Breast epithelium (tissue), 4 donors: ENCODE measurements at regions not wholly inside any gene's neighbourhood (a gene's known extent, or its start where the extent isn't known, plus 50 kb on each side); places are given as distances from the start of the nearest gene placed in this dataset.

Source experiments
- DNase-seq, 2 donors: peaks; one replicate each; pipeline ENCODE4 v3.0.0-alpha.2; 2019; ENCODE audit warnings: low spot score in 2 of 2
- H3K27ac ChIP-seq, 2 donors: fragments of 200-600 bp; sonication (generic) in 1 of 2; one replicate each; pipeline ENCODE4 v1.5.1; 2016 to 2019; ENCODE audit warnings: mild to moderate bottlenecking in 1 of 2
- H3K27me3 ChIP-seq, 2 donors: fragments of 200-600 bp; sonication (generic) in 1 of 2; one replicate each; pipeline versions ENCODE4 v1.5.1 to v1.6.0; 2017 to 2019; ENCODE audit warnings: control low read depth in 1 of 2, mild to moderate bottlenecking in 1 of 2
- H3K36me3 ChIP-seq: fragments of 200-600 bp; one replicate; pipeline ENCODE4 v1.5.1; 2019
- H3K4me1 ChIP-seq, 2 donors: fragments of 200-600 bp; sonication (generic); one replicate each; pipeline ENCODE4 v1.5.1; 2016 to 2019; ENCODE audit warnings: control low read depth in 1 of 2
- H3K4me3 ChIP-seq, 3 donors: fragments of 200-600 bp; sonication (generic); 1 replicate in 2 of 3; 2 replicates in 1 of 3; pipeline ENCODE4 v1.5.1; 2016 to 2019; ENCODE audit warnings: mild to moderate bottlenecking in 3 of 3, moderate library complexity in 2 of 3
- H3K9me3 ChIP-seq, 2 donors: fragments of 200-600 bp; sonication (generic) in 1 of 2; one replicate each; pipeline ENCODE4 v1.5.1; 2016 to 2019; ENCODE audit warnings: control low read depth in 1 of 2
- POLR2A ChIP-seq: fragments of 450-650 bp; IDR thresholded peaks from one replicate; pipeline ENCODE4 v1.6.1; 2016; ENCODE audit warnings: antibody characterized with exemption, mild to moderate bottlenecking, moderate library complexity
- POLR2AphosphoS5 ChIP-seq, 3 donors: sonication (generic); formaldehyde crosslinking; IDR thresholded peaks; one replicate each; pipeline ENCODE4 v1.6.1; 2017; ENCODE audit warnings: antibody characterized with exemption in 3 of 3
- intact Hi-C: fragments of 100-400 bp; cut with DNase I; formaldehyde crosslinking; loops from one replicate; pipeline ENCODE4 v1.15.1; 2023; ENCODE audit warnings: low total_unique reads
- TF ChIP-seq, protein P1 (sequence below), 3 donors: fragments of 450-650 bp; IDR thresholded peaks; one replicate each; pipeline ENCODE4 v1.5.1; 2016 to 2017; ENCODE audit warnings: antibody characterized with exemption in 3 of 3, mild to moderate bottlenecking in 3 of 3, moderate library complexity in 3 of 3

DNA sequence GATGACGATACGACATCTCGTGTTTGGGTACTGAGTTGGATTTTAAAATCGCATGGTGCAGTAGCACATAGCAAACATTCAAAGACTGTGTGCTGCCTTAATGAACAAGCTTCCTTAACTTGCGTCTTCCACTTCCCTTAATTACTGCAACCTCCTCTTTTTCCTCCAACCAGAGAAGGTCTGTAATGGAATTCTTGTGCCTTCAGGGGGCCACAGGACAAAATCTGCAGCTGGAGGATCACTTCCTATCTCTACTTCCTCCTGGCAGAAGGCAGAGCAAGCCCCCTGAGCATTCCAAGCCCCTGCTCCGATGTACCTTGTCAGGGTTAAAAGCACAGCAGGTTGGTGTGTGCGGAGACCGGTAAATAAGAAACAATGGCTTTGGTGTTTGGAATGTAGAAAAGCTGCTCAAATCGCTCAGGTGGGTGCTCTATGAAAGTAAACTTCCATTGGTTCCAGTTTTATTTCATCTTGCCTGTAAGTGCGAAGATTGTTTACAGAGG, 151.3 kb upstream of the UQCRFS1 start:
- H3K36me3 ChIP-seq, result no peaks in the 10 kb centered on the region
- intact Hi-C loops, result no loop called here
- H3K27me3 ChIP-seq, result peaks cover 0 to 7% of the 10 kb centered on the region in 2 donors
- peaks cover 4 to 16% of the 10 kb centered on the region in 2 donors for H3K9me3 ChIP-seq
- TF ChIP-seq POLR2AphosphoS5 (IDR thresholded peaks at IDR 0.05), result no peak
- TF ChIP-seq, protein P1, sequence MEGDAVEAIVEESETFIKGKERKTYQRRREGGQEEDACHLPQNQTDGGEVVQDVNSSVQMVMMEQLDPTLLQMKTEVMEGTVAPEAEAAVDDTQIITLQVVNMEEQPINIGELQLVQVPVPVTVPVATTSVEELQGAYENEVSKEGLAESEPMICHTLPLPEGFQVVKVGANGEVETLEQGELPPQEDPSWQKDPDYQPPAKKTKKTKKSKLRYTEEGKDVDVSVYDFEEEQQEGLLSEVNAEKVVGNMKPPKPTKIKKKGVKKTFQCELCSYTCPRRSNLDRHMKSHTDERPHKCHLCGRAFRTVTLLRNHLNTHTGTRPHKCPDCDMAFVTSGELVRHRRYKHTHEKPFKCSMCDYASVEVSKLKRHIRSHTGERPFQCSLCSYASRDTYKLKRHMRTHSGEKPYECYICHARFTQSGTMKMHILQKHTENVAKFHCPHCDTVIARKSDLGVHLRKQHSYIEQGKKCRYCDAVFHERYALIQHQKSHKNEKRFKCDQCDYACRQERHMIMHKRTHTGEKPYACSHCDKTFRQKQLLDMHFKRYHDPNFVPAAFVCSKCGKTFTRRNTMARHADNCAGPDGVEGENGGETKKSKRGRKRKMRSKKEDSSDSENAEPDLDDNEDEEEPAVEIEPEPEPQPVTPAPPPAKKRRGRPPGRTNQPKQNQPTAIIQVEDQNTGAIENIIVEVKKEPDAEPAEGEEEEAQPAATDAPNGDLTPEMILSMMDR (IDR thresholded peaks at IDR 0.05), result no peak
- no peak for TF ChIP-seq POLR2A
- no peak for DNase-seq
- no peak overlapping the region for H3K27ac ChIP-seq
- no peaks in the 10 kb centered on the region for H3K4me1 ChIP-seq
- no peak overlapping the region for H3K4me3 ChIP-seq

DNA sequence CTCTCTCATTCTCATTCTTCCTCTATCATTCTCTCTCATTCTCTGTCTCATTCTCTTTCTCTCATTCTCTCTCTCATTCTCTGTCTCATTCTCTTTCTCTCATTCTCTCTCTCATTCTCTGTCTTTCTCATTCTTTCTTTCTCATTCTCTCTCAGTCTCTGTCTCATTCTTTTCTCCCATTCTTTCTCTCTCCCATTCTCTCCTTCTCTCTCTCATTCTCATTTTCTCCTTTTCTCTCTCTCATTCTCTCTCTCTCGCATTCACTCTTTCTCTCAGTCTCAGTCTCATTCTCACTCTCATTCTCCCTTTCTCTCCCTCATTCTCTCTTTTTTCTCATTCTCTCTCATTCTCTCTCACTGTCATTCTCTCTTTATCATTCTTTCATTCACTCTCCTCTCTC, 152.0 kb upstream of the UQCRFS1 start:
- H3K27me3 ChIP-seq, result peaks cover 0 to 7% of the 10 kb centered on the region in 2 donors
- intact Hi-C loops, result no loop called here
- H3K27ac ChIP-seq, result no peak overlapping the region
- H3K9me3 ChIP-seq, result peaks cover 4 to 16% of the 10 kb centered on the region in 2 donors
- no peak for TF ChIP-seq POLR2A
- TF ChIP-seq POLR2AphosphoS5 (IDR thresholded peaks at IDR 0.05), result no peak
- TF ChIP-seq, protein P1 (IDR thresholded peaks at IDR 0.05), result no peak
- H3K36me3 ChIP-seq, result no peaks in the 10 kb centered on the region
- no peak overlapping the region for H3K4me3 ChIP-seq
- DNase-seq, result no peak
- no peaks in the 10 kb centered on the region for H3K4me1 ChIP-seq

DNA sequence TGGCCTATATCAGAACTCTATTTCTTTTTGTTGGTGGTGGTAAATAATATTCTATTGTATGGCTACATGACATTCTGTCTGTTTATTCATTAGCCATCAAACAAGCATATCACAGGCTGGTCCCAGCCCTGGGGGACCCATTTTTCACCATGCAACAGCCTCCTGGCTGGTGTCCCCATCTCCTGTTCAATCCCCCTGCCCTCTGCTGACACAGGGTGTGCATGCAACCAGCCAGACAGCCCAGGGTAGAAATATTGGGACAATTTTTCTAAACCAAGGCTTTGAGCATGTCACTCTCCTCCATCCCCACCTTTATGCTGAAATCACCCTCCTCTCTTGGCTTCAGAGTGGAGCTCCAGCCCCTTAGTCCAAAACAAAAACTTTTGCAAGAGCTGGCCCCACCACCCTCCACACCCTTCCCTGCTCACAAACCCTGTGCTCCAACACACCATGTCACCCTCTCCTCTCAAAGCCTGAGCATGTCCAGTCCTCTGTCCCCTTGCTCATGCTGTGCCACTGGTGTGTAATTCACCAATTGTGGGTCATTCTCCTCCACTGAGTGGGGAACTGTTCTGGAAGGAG, 153.0 kb upstream of the UQCRFS1 start:
- H3K36me3 ChIP-seq, result no peaks in the 10 kb centered on the region
- H3K9me3 ChIP-seq, result peaks cover 3 to 16% of the 10 kb centered on the region in 2 donors
- H3K27ac ChIP-seq, result no peak overlapping the region
- TF ChIP-seq POLR2A (no peak), POLR2AphosphoS5 (IDR thresholded peaks at IDR 0.05) (no peak)
- TF ChIP-seq, protein P1 (IDR thresholded peaks at IDR 0.05), result no peak
- no peaks in the 10 kb centered on the region for H3K4me1 ChIP-seq
- H3K4me3 ChIP-seq, result no peak overlapping the region
- intact Hi-C loops, result no loop called here
- DNase-seq, result no peak
- H3K27me3 ChIP-seq, result peaks cover 0 to 7% of the 10 kb centered on the region in 2 donors

DNA sequence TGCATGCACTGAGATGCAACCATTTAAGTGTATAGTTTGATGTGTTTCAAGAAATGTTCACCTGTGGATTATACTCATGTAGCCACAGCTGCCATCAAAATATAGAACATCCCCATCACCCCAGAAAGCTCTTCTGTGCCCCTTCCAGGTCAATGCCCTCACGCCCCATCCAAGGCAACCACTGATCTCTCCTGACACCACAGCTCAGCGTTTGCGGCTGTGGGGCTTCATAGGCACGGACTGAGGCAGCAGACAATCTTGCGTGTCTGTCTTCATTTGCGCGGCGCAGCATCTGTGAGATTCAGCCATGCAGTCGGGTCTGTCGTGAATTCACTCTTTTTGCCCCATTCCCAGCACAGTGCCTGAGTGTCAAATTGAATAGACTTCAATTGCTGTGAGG, 153.8 kb upstream of the UQCRFS1 start:
- peaks cover 0 to 13% of the 10 kb centered on the region in 2 donors for H3K9me3 ChIP-seq
- DNase-seq, result no peak
- no peak overlapping the region for H3K4me3 ChIP-seq
- H3K27ac ChIP-seq, result no peak overlapping the region
- intact Hi-C loops, result no loop called here
- H3K36me3 ChIP-seq, result no peaks in the 10 kb centered on the region
- TF ChIP-seq POLR2A (no peak), POLR2AphosphoS5 (IDR thresholded peaks at IDR 0.05) (no peak)
- TF ChIP-seq, protein P1 (IDR thresholded peaks at IDR 0.05), result no peak
- peaks cover 0 to 13% of the 10 kb centered on the region in 2 donors for H3K27me3 ChIP-seq
- no peaks in the 10 kb centered on the region for H3K4me1 ChIP-seq

DNA sequence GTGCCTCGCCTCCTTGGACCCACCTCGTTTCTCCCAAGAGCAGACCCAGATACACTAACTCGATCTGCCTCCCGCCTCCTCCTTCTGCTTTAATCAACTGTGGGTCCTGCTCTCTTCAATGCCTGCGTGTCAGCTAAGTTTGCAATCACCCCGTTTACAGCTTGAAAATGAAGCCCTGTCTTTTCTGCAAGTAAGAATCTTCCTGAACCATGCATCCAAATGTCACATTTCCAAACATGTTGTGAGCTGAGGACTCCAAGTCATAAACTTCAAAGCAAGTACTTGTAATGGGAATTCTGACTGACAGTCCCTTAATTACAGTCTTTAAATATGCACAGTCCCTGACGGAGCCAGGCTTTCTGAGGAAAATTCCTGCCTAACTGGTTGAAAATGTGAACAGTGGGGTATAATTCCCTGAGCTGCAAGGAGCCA, 154.9 kb upstream of the UQCRFS1 start:
- no peak for TF ChIP-seq POLR2A
- TF ChIP-seq, protein P1 (IDR thresholded peaks at IDR 0.05), result no peak
- no peak for TF ChIP-seq POLR2AphosphoS5 (IDR thresholded peaks at IDR 0.05)
- Histone ChIP-seq H3K27ac (no peak overlapping the region), H3K4me3 (no peak overlapping the region), H3K36me3 (no peaks in the 10 kb centered on the region), H3K9me3 (peaks cover 0 to 3% of the 10 kb centered on the region in 2 donors), H3K4me1 (no peaks in the 10 kb centered on the region), H3K27me3 (peaks cover 0 to 13% of the 10 kb centered on the region in 2 donors)
- intact Hi-C loops, result no loop called here
- DNase-seq, result no peak
